CD4-positive, alpha-beta T cell treated with Interleukin-10 for 1 hour (primary cell): ENCODE measurements at regions not wholly inside any gene's neighbourhood (a gene's known extent, or its start where the extent isn't known, plus 50 kb on each side); places are given as distances from the start of the nearest gene placed in this dataset.
"Not testable (repeated sequence)": the region's sequence is repeated elsewhere in the genome, so short reads cannot be mapped to it uniquely, and the experiment has no call there.

Experiments
- DNase-seq: peaks from one replicate; pipeline ENCODE4 v3.0.0-alpha.2; 2020

- DNase-seq = no peak
Observed at GRCh38 chr2:39583781-39584180, 81.9 kb upstream of the TMEM178A start.

GRCh38 chr2:39584283-39584965 lies 81.3 kb upstream of the TMEM178A start:
- DNase-seq = no peak

- DNase-seq = not testable (repeated sequence)
Observed at GRCh38 chr2:39585531-39585930, 80.2 kb upstream of the TMEM178A start.

GRCh38 chr2:39587168-39587567 lies 78.5 kb upstream of the TMEM178A start:
- DNase-seq = no peak

GRCh38 chr2:39587641-39588040 lies 78.1 kb upstream of the TMEM178A start:
- no peak for DNase-seq

GRCh38 chr2:39593439-39594393 lies 72.0 kb upstream of the TMEM178A start:
- DNase-seq = no peak

GRCh38 chr2:39595116-39595515 lies 70.6 kb upstream of the TMEM178A start:
- no peak for DNase-seq

- no peak for DNase-seq
Observed at GRCh38 chr2:39597314-39597713, 68.4 kb upstream of the TMEM178A start.

- DNase-seq = no peak
Observed at GRCh38 chr2:39602616-39603015, 63.1 kb upstream of the TMEM178A start.

GRCh38 chr2:39603436-39603835 lies 62.3 kb upstream of the TMEM178A start:
- no peak for DNase-seq

GRCh38 chr2:39604866-39605265 lies 60.9 kb upstream of the TMEM178A start:
- no peak for DNase-seq

GRCh38 chr2:39606585-39606984 lies 59.1 kb upstream of the TMEM178A start:
- no peak for DNase-seq

- DNase-seq = no peak
Observed at GRCh38 chr2:39607538-39608262, 58.0 kb upstream of the TMEM178A start.

GRCh38 chr2:39608263-39608575 lies 57.5 kb upstream of the TMEM178A start:
- no peak for DNase-seq

GRCh38 chr2:39608686-39609441 lies 56.9 kb upstream of the TMEM178A start:
- DNase-seq = no peak

- DNase-seq = no peak
Observed at GRCh38 chr2:39609917-39610316, 55.8 kb upstream of the TMEM178A start.

GRCh38 chr2:39615675-39616074 lies 50.0 kb upstream of the TMEM178A start:
- no peak for DNase-seq
